ENCODE measurements at regions not wholly inside any gene's neighbourhood (a gene's known extent, or its start where the extent isn't known, plus 50 kb on each side); places are given as distances from the start of the nearest gene placed in this dataset.

DNA sequence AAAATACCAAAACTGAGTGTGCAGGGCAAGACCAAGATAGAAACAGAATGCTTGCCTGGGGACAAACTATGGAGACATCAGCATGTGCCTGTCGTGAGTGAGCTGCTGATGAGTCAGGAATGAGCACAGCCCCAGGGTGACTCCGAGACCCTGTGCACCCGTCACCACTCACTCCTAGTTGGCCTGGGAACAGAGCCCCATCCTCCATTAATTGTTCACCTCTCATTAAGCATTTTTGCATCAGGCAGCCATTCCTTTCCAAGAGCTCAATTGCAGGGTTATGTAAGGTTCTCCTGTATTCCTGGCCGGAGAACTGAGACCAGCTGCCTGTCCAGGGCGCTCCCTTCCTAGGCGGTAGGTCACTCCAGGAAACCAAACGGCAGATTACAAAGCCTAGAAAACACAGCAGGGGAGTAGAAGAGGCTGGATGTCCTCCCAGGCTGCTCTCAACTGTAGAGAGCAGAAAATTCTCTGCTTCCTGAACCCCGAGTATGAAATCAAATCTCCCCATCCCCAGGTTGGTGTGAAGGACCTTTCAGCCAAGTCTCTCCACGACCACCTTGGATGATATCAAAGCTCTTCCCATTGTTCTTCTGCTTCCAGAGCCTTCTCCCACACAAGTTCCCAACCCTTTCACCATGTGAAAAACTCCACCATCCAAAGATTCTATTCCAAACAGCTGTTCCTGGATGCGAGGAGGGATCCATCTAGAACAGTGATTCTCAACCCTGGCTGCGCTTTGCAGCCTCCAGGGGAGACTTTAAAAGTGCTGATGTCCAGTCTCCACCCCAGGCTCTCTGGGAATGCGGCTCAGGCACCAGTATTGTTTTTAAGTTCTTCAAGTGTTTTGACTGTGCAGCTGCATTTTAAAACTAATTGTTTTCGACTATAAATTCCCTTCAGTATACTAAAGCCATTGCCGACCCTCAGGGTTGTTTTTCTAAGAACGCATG is 532.6 kb upstream of the JARID2 start:
- DNase-seq = no peak
- Mint-ChIP-seq H3K27ac (ENCODE audit: unreplicated experiment) (no peak overlapping the region), H3K9me3 (ENCODE audit: low read depth, unreplicated experiment) (peaks cover 3% of the 10 kb centered on the region), H3K4me1 (ENCODE audit: low read depth, unreplicated experiment) (peaks cover 10% of the 10 kb centered on the region), H3K36me3 (ENCODE audit: insufficient read depth, unreplicated experiment) (peaks cover 6% of the 10 kb centered on the region), H3K27me3 (ENCODE audit: unreplicated experiment) (no peaks in the 10 kb centered on the region), H3K4me3 (ENCODE audit: low read depth, unreplicated experiment) (no peak overlapping the region)
- TF ChIP-seq, protein P1, sequence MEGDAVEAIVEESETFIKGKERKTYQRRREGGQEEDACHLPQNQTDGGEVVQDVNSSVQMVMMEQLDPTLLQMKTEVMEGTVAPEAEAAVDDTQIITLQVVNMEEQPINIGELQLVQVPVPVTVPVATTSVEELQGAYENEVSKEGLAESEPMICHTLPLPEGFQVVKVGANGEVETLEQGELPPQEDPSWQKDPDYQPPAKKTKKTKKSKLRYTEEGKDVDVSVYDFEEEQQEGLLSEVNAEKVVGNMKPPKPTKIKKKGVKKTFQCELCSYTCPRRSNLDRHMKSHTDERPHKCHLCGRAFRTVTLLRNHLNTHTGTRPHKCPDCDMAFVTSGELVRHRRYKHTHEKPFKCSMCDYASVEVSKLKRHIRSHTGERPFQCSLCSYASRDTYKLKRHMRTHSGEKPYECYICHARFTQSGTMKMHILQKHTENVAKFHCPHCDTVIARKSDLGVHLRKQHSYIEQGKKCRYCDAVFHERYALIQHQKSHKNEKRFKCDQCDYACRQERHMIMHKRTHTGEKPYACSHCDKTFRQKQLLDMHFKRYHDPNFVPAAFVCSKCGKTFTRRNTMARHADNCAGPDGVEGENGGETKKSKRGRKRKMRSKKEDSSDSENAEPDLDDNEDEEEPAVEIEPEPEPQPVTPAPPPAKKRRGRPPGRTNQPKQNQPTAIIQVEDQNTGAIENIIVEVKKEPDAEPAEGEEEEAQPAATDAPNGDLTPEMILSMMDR (IDR thresholded peaks at IDR 0.05; ENCODE audit: unreplicated experiment) = no peak
- intact Hi-C loops (cut with micrococcal nuclease; ENCODE audit: unreplicated experiment) = no loop called here
- no TSS peak for BruUV-seq (replicated peaks)
- CTCF ChIA-PET = interaction anchor here (0.6 kb wide), 1 partner anchor 529 kb away, joined by 3 read pairs; no protein-coding TSS in a partner anchor

DNA sequence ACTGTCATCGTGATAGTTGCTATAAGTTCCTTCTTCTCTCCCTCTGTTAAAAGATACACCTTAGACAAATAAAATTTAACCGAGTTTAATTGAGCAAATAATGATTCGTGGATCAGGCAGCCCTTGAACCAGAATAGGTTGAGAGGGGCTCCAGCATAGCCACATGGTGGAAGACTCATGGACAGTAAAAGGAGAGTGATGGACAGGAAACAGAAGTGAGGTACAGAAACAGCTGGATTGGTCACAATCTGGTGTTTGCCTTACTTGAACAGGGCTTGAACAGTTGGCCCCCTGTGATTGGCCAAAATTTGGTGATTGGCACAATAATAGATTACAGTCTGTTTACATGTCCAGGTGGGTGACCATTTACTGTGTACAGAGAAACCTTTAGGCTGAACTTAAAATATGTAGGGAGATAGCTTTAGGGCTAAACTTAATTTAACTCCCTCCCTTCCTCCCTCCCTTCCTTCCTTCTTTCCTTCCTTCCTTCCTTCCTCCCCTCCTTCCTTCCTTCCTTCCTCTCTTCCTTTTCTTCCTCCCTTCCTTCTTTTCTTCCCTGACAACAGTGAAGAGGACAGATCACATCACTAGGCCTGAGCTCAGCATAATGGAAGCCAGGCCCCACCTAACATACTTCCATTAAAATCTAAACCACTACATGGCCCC is 531.8 kb upstream of the JARID2 start:
- H3K27me3 Mint-ChIP-seq (ENCODE audit: unreplicated experiment) = no peaks in the 10 kb centered on the region
- no TSS peak for BruUV-seq (replicated peaks)
- no peak overlapping the region for H3K27ac Mint-ChIP-seq (ENCODE audit: unreplicated experiment)
- intact Hi-C loops (cut with micrococcal nuclease; ENCODE audit: unreplicated experiment) = no loop called here
- H3K9me3 Mint-ChIP-seq (ENCODE audit: low read depth, unreplicated experiment) = peaks cover 3% of the 10 kb centered on the region
- no peak overlapping the region for H3K4me3 Mint-ChIP-seq (ENCODE audit: low read depth, unreplicated experiment)
- DNase-seq = no peak
- CTCF ChIA-PET = interaction anchor here (0.6 kb wide), 2 partner anchors 45 to 513 kb away, joined by 3 to 4 read pairs; no protein-coding TSS in a partner anchor
- TF ChIP-seq, protein P1 (IDR thresholded peaks at IDR 0.05; ENCODE audit: unreplicated experiment) = no peak
- H3K4me1 Mint-ChIP-seq (ENCODE audit: low read depth, unreplicated experiment) = peaks cover 10% of the 10 kb centered on the region
- H3K36me3 Mint-ChIP-seq (ENCODE audit: insufficient read depth, unreplicated experiment) = peaks cover 6% of the 10 kb centered on the region

DNA sequence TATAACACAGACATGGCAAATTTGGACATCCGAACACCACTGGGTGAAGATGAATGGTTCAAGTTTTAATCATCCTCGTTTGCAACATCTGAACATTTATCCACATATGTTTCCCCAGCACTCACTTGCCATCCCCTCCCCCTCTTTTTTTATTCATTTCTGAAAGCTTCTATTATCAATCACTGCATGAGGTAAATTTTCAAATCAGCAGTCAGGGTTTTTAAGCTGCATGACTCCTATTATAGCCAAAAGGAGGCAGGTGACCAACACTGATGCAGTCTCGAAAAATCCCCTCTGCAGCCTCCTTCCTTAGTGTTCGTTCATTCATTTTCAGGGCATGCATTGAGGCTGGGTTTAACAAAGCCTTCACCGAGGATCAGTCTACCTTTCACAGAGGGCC is 530.8 kb upstream of the JARID2 start:
- CTCF ChIA-PET = interaction anchor here (0.6 kb wide), 2 partner anchors 295 to 1270 kb away, joined by 3 read pairs; no protein-coding TSS in a partner anchor
- TF ChIP-seq, protein P1 (IDR thresholded peaks at IDR 0.05; ENCODE audit: unreplicated experiment) = no peak

DNA sequence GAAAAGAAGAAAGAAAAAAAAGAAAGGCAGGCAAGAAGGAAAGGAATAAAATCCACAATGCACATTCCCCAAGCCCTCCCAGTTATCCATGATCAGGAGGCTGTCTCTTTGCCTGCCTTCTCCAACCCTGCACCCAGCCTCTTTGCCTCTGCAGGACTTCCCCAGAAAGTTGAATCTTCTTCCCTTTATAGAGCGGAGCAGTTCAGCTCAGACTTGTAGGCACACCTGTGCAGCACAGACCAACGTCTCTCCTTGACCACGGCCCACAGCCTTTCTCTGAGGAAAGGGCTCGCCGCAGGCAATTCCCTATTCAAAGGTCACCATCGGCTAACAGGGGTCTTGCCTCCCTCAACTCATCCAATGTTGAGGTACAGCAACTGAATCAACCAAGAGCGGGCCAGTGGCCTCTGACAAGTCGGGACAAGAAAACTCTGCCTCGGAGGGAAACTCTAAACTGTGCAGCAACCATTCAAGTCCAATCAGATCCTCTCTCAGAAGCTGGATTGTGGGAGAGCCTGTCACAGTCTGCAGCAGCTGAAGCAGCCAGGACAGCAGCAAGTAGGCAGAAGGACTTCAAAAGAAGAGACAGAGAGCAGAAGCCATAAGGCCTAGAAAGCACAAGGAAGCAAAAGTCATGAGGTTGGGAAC is 529.2 kb upstream of the JARID2 start:
- CTCF ChIA-PET = interaction anchor here (0.6 kb wide), 1 partner anchor 113 kb away, joined by 8 read pairs; no protein-coding TSS in a partner anchor
- TF ChIP-seq, protein P1 (IDR thresholded peaks at IDR 0.05; ENCODE audit: unreplicated experiment) = no peak
- Mint-ChIP-seq H3K36me3 (ENCODE audit: insufficient read depth, unreplicated experiment) (peaks cover 6% of the 10 kb centered on the region), H3K27me3 (ENCODE audit: unreplicated experiment) (no peaks in the 10 kb centered on the region), H3K27ac (ENCODE audit: unreplicated experiment) (no peak overlapping the region), H3K4me3 (ENCODE audit: low read depth, unreplicated experiment) (no peak overlapping the region), H3K4me1 (ENCODE audit: low read depth, unreplicated experiment) (peaks cover 9% of the 10 kb centered on the region), H3K9me3 (ENCODE audit: low read depth, unreplicated experiment) (peaks cover 3% of the 10 kb centered on the region)
- DNase-seq = no peak
- no TSS peak for BruUV-seq (replicated peaks)
- intact Hi-C loops (cut with micrococcal nuclease; ENCODE audit: unreplicated experiment) = no loop called here

More for the DNA sequence above, 530.8 kb upstream of the JARID2 start:
- no peak overlapping the region for H3K4me3 Mint-ChIP-seq (ENCODE audit: low read depth, unreplicated experiment)
- no TSS peak for BruUV-seq (replicated peaks)
- peak overlapping the region; percentile 60 for H3K27ac Mint-ChIP-seq (ENCODE audit: unreplicated experiment)
- no peak for DNase-seq
- peaks cover 6% of the 10 kb centered on the region for H3K36me3 Mint-ChIP-seq (ENCODE audit: insufficient read depth, unreplicated experiment)
- H3K27me3 Mint-ChIP-seq (ENCODE audit: unreplicated experiment) = no peaks in the 10 kb centered on the region
- peaks cover 10% of the 10 kb centered on the region for H3K4me1 Mint-ChIP-seq (ENCODE audit: low read depth, unreplicated experiment)
- H3K9me3 Mint-ChIP-seq (ENCODE audit: low read depth, unreplicated experiment) = peaks cover 3% of the 10 kb centered on the region
- intact Hi-C loops (cut with micrococcal nuclease; ENCODE audit: unreplicated experiment) = no loop called here
